Nephron progenitor cell (in vitro differentiated cells): ENCODE measurements at regions not wholly inside any gene's neighbourhood (a gene's known extent, or its start where the extent isn't known, plus 50 kb on each side); places are given as distances from the start of the nearest gene placed in this dataset.

ENCODE experiments used
- DNase-seq: peaks from one replicate; pipeline ENCODE4 v3.0.0; 2021
- H3K27ac Mint-ChIP-seq: 2 replicates; pipeline ENCODE4 v1.8.0; 2021; ENCODE audit warnings: mild to moderate bottlenecking, moderate library complexity, mixed read lengths
- H3K27me3 Mint-ChIP-seq: 2 replicates; pipeline ENCODE4 v1.8.0; 2021; ENCODE audit warnings: mild to moderate bottlenecking, low read depth, mixed read lengths; ENCODE audit not compliant: poor library complexity
- H3K36me3 Mint-ChIP-seq: 2 replicates; pipeline ENCODE4 v1.8.0; 2021; ENCODE audit warnings: low read depth, mixed read lengths
- H3K4me1 Mint-ChIP-seq: 2 replicates; pipeline ENCODE4 v1.8.0; 2021; ENCODE audit warnings: mixed read lengths
- H3K4me3 Mint-ChIP-seq: 2 replicates; pipeline ENCODE4 v1.8.0; 2021; ENCODE audit warnings: mild to moderate bottlenecking, moderate library complexity, mixed read lengths
- H3K9me3 Mint-ChIP-seq: 2 replicates; pipeline ENCODE4 v1.8.0; 2021; ENCODE audit warnings: mild to moderate bottlenecking, moderate library complexity, mixed read lengths
- CTCF ChIP-seq: fragments of 200-600 bp; sonication (generic); IDR thresholded peaks from 2 replicates; pipeline ENCODE4 v1.5.0; 2021; ENCODE audit warnings: antibody characterized with exemption

GRCh38 chr5:167623354-167623753 lies 668.1 kb upstream of the WWC1 start:
- H3K27ac Mint-ChIP-seq = no peak overlapping the region
- no peaks in the 10 kb centered on the region for H3K9me3 Mint-ChIP-seq
- peaks cover 20% of the 10 kb centered on the region for H3K4me1 Mint-ChIP-seq
- no peaks in the 10 kb centered on the region for H3K27me3 Mint-ChIP-seq
- no peak overlapping the region for H3K4me3 Mint-ChIP-seq
- no peak for DNase-seq
- no peak for TF ChIP-seq CTCF
- H3K36me3 Mint-ChIP-seq = no peaks in the 10 kb centered on the region

GRCh38 chr5:167624053-167624452 lies 667.4 kb upstream of the WWC1 start:
- Mint-ChIP-seq H3K27ac (no peak overlapping the region), H3K27me3 (no peaks in the 10 kb centered on the region), H3K9me3 (no peaks in the 10 kb centered on the region), H3K4me1 (peaks cover 17% of the 10 kb centered on the region), H3K4me3 (no peak overlapping the region), H3K36me3 (no peaks in the 10 kb centered on the region)
- DNase-seq = no peak
- no peak for TF ChIP-seq CTCF

- Mint-ChIP-seq H3K4me1 (no peaks in the 10 kb centered on the region), H3K36me3 (no peaks in the 10 kb centered on the region), H3K9me3 (no peaks in the 10 kb centered on the region), H3K4me3 (no peak overlapping the region), H3K27me3 (no peaks in the 10 kb centered on the region), H3K27ac (no peak overlapping the region)
- TF ChIP-seq CTCF = no peak
- no peak for DNase-seq
These were observed 664.9 kb upstream of the WWC1 start for GRCh38 chr5:167626341-167627123.

GRCh38 chr5:167629634-167630033 lies 661.8 kb upstream of the WWC1 start:
- H3K36me3 Mint-ChIP-seq = no peaks in the 10 kb centered on the region
- H3K27me3 Mint-ChIP-seq = no peaks in the 10 kb centered on the region
- H3K4me1 Mint-ChIP-seq = peaks cover 20% of the 10 kb centered on the region
- no peak for DNase-seq
- TF ChIP-seq CTCF = no peak
- no peak overlapping the region for H3K4me3 Mint-ChIP-seq
- H3K9me3 Mint-ChIP-seq = no peaks in the 10 kb centered on the region
- H3K27ac Mint-ChIP-seq = no peak overlapping the region

GRCh38 chr5:167631191-167631590 lies 660.3 kb upstream of the WWC1 start:
- Mint-ChIP-seq H3K36me3 (no peaks in the 10 kb centered on the region), H3K4me1 (peaks cover 22% of the 10 kb centered on the region), H3K4me3 (no peak overlapping the region), H3K27me3 (no peaks in the 10 kb centered on the region), H3K9me3 (no peaks in the 10 kb centered on the region), H3K27ac (no peak overlapping the region)
- no peak for TF ChIP-seq CTCF
- DNase-seq = no peak

GRCh38 chr5:167633114-167633513 lies 658.3 kb upstream of the WWC1 start:
- no peak for TF ChIP-seq CTCF
- H3K27ac Mint-ChIP-seq = peak overlapping the region; percentile 17
- no peak overlapping the region for H3K4me3 Mint-ChIP-seq
- no peak for DNase-seq
- H3K9me3 Mint-ChIP-seq = no peaks in the 10 kb centered on the region
- H3K4me1 Mint-ChIP-seq = peaks cover 22% of the 10 kb centered on the region
- no peaks in the 10 kb centered on the region for H3K27me3 Mint-ChIP-seq
- no peaks in the 10 kb centered on the region for H3K36me3 Mint-ChIP-seq
